ENCODE measurements at regions not wholly inside any gene's neighbourhood (a gene's known extent, or its start where the extent isn't known, plus 50 kb on each side); places are given as distances from the start of the nearest gene placed in this dataset.

DNA sequence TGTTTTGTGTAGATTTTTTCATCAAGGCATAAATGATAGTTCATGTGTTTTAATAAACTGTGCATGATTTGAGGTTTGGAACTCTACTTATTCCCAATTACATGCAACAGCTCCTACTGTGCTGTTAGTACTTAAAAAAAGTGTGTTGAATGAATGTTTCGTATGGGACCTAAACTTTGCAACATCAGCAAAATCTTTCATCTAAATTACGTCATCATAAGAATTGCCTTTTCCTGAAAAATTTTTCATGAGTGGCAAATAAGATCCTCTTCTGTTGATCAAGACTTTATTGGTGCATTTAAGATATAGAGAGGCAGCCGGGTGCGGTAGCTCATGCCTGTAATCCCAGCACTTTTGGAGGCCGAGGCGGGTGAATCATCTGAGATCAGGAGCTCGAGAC lies 826.1 kb downstream of the SEMA5A start:
- TF ChIP-seq TCF12 (IDR thresholded peaks at IDR 0.05; ENCODE audit: low read depth, low read length) (no peak), POLR2A (IDR thresholded peaks at IDR 0.05; ENCODE audit: low read depth, low read length) (no peak), EP300 (IDR thresholded peaks at IDR 0.05; ENCODE audit: borderline replicate concordance in 1 of 2, control insufficient read depth in 1 of 2, low read depth in 2 of 2, low read length in 2 of 2) (no peak), CBFB (IDR thresholded peaks at IDR 0.05; ENCODE audit: low read depth) (no peak), PAX5 (IDR thresholded peaks at IDR 0.05; ENCODE audit: borderline replicate concordance, low read depth, low read length) (no peak)
- TF ChIP-seq, protein P1, sequence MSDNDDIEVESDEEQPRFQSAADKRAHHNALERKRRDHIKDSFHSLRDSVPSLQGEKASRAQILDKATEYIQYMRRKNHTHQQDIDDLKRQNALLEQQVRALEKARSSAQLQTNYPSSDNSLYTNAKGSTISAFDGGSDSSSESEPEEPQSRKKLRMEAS (IDR thresholded peaks at IDR 0.05; ENCODE audit: low read depth, low read length) = no peak
- TF ChIP-seq, protein P2, sequence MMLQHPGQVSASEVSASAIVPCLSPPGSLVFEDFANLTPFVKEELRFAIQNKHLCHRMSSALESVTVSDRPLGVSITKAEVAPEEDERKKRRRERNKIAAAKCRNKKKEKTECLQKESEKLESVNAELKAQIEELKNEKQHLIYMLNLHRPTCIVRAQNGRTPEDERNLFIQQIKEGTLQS (IDR thresholded peaks at IDR 0.05; ENCODE audit: borderline replicate concordance, extremely low read depth, low read depth, low read length) = no peak

Measured in GM12878 (cell line).